Adrenal gland (tissue), 5 donors: ENCODE measurements at regions not wholly inside any gene's neighbourhood (a gene's known extent, or its start where the extent isn't known, plus 50 kb on each side); places are given as distances from the start of the nearest gene placed in this dataset.

Experiments used
- POLR2A ChIP-seq, 2 donors: fragments of 450-650 bp; IDR thresholded peaks; one replicate each; pipeline ENCODE4 v1.6.1; 2017; ENCODE audit warnings: antibody characterized with exemption in 2 of 2, mild to moderate bottlenecking in 2 of 2, moderate library complexity in 1 of 2
- TF ChIP-seq, protein P1 (sequence below), 6 experiments: fragments of 450-650 bp in 4 of 6; fragments of 200-600 bp in 2 of 6; sonication (generic) in 1 of 6; IDR thresholded peaks; 1 replicate in 5 of 6; 2 replicates in 1 of 6; pipeline versions ENCODE4 v1.5.1 to v1.8.0; 2016 to 2021; ENCODE audit warnings: antibody characterized with exemption in 6 of 6, mild to moderate bottlenecking in 2 of 6, moderate library complexity in 1 of 6
- donor health status: DM: no; HTN: no; CAD: no.

DNA sequence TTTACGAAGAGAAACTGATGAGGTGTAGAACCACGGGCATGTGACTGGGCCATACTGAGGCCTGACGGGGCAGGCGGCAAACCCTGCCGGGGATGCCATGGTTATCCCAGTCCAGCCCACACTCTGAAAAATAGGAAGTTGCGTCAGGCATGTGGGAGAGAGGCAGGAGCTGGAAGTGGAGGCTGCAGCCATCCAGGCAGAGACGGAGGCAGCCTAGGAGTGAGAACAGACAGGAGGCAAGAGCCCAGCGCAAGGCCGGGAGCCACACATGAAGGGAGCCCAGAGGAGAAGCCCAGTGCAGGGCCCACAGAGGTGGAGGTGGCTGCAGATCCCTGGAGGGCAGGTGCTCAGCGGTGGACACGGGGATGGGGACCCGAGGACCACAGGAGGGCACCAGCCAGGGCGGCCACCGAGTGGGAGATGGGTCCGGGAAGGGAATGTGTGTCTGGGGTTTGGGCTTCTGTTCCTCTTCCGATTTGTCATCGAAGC lies 175.2 kb upstream of the PPP2R2D start:
- TF ChIP-seq POLR2A (IDR thresholded peaks at IDR 0.05): no peak
- TF ChIP-seq, protein P1, sequence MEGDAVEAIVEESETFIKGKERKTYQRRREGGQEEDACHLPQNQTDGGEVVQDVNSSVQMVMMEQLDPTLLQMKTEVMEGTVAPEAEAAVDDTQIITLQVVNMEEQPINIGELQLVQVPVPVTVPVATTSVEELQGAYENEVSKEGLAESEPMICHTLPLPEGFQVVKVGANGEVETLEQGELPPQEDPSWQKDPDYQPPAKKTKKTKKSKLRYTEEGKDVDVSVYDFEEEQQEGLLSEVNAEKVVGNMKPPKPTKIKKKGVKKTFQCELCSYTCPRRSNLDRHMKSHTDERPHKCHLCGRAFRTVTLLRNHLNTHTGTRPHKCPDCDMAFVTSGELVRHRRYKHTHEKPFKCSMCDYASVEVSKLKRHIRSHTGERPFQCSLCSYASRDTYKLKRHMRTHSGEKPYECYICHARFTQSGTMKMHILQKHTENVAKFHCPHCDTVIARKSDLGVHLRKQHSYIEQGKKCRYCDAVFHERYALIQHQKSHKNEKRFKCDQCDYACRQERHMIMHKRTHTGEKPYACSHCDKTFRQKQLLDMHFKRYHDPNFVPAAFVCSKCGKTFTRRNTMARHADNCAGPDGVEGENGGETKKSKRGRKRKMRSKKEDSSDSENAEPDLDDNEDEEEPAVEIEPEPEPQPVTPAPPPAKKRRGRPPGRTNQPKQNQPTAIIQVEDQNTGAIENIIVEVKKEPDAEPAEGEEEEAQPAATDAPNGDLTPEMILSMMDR (IDR thresholded peaks at IDR 0.05): no peak
